ENCODE measurements at regions not wholly inside any gene's neighbourhood (a gene's known extent, or its start where the extent isn't known, plus 50 kb on each side); places are given as distances from the start of the nearest gene placed in this dataset.
A peak's percentile ranks its signal among the peaks of the same experiment; 100 is the strongest.

DNA sequence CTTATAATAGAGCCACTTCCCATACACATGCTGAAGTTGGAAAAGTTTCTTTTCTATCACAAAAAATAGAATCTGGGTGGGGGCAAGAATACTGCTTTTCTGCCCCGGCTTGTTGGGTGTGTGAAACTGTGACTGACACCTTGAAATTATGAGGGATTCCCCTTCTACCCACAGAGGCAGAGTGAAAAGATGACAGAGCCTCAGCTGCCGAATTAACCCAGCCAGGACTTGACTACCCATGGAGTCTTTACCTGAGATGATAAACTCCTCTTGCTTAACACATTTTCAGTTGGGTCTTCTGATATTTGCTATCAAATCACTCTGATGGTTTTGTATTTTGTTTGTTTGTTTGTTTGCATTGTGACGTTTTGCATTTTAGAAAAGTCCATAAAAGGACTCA, 66.0 kb upstream of the PMAIP1 start:
- WGBS, result 89% methylated on average over 3 of the region's 3 CpGs
- Histone ChIP-seq H3K4me1 (ENCODE audit: control insufficient read depth in 2 of 2, insufficient read depth in 2 of 2, low read length in 2 of 2) (no peaks in the 10 kb centered on the region), H3K27ac (ENCODE audit: low read depth in 1 of 2, low read length in 1 of 2) (no peak overlapping the region), H3K36me3 (ENCODE audit: control insufficient read depth in 2 of 2, insufficient read depth in 2 of 2, low read length in 1 of 2) (no peaks in the 10 kb centered on the region), H3K27me3 (ENCODE audit: control insufficient read depth in 2 of 2, insufficient read depth in 1 of 2, low read length in 1 of 2) (peaks cover 0 to 2% of the 10 kb centered on the region in 2 donors), H3K4me3 (ENCODE audit: low read length in 2 of 2) (no peak overlapping the region), H3K9me3 (ENCODE audit: control insufficient read depth in 2 of 2, insufficient read depth in 1 of 2, low read length in 1 of 2) (no peaks in the 10 kb centered on the region)
- no peak for DNase-seq (ENCODE audit: low read depth in 6 of 9, low spot score in 9 of 9)

DNA sequence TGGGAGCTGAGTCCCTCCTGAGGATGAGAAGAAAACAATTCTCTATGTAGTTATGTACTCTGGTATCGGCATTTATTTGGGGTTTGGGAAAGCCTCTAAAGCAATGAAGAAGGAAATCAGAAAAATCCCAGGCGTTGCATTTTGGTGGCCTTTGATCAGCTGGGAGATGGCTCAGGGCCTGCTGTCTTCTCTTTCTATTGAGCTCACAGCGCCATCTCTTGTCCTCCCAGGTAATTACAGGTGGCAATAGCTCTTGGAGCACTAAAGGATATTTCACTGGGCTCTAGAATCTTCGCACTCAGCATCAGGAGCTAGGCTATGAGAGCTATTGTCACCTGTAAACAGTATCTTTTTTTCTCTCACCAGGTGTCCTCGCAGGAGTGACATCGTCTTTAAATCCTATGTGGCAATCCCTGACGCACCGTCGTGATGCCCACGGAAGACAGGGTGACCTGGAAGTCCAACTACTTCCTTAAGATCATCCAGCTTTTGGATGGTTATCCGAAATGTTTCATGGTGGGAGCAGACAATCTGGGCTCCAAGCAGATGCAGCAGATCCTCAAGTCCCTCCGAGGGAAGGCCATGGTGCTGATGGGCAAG, 76.1 kb upstream of the PMAIP1 start:
- Histone ChIP-seq H3K9me3 (ENCODE audit: control insufficient read depth in 2 of 2, insufficient read depth in 1 of 2, low read length in 1 of 2) (no peaks in the 10 kb centered on the region), H3K4me3 (ENCODE audit: low read length in 2 of 2) (no peak overlapping the region), H3K27ac (ENCODE audit: low read depth in 1 of 2, low read length in 1 of 2) (no peak overlapping the region), H3K36me3 (ENCODE audit: control insufficient read depth in 2 of 2, insufficient read depth in 2 of 2, low read length in 1 of 2) (no peaks in the 10 kb centered on the region), H3K27me3 (ENCODE audit: control insufficient read depth in 2 of 2, insufficient read depth in 1 of 2, low read length in 1 of 2) (no peaks in the 10 kb centered on the region), H3K4me1 (ENCODE audit: control insufficient read depth in 2 of 2, insufficient read depth in 2 of 2, low read length in 2 of 2) (no peaks in the 10 kb centered on the region)
- WGBS, result 48% methylated on average over 12 of the region's 12 CpGs
- peak in 8 of 9 donors; percentile 11 to 65 (median 30) for DNase-seq (ENCODE audit: low read depth in 6 of 9, low spot score in 9 of 9)

GRCh38 chr18:59822612-59823550, 76.9 kb upstream of the PMAIP1 start:
- DNase-seq (ENCODE audit: low read depth in 6 of 9, low spot score in 9 of 9), result no peak
- Histone ChIP-seq H3K9me3 (ENCODE audit: control insufficient read depth in 2 of 2, insufficient read depth in 1 of 2, low read length in 1 of 2) (no peaks in the 10 kb centered on the region), H3K27me3 (ENCODE audit: control insufficient read depth in 2 of 2, insufficient read depth in 1 of 2, low read length in 1 of 2) (no peaks in the 10 kb centered on the region), H3K27ac (ENCODE audit: low read depth in 1 of 2, low read length in 1 of 2) (no peak overlapping the region), H3K4me1 (ENCODE audit: control insufficient read depth in 2 of 2, insufficient read depth in 2 of 2, low read length in 2 of 2) (no peaks in the 10 kb centered on the region), H3K36me3 (ENCODE audit: control insufficient read depth in 2 of 2, insufficient read depth in 2 of 2, low read length in 1 of 2) (no peaks in the 10 kb centered on the region), H3K4me3 (ENCODE audit: low read length in 2 of 2) (no peak overlapping the region)
- WGBS, result 93% methylated on average over 7 of the region's 7 CpGs

DNA sequence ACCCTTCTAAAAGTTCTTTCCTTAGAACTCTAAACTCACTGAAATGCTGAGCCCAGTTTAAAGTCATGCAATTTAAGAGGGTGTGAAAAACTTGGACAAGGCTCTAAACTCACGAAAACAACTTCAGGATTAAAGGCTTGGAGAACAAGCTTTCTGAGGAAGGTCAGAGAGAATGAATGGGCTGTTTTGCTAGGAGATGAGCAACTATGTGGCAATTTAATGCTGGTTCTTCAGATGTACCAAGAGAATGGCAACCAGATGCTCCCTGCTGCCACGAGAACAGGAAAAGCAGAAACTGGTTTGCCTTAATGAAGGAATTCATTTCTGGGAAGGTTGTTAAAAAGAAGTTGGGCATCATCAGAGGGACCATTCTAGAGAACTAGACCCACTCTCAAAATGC, 77.8 kb upstream of the PMAIP1 start:
- 81% methylated on average over 2 of the region's 2 CpGs for WGBS
- H3K9me3 ChIP-seq (ENCODE audit: control insufficient read depth in 2 of 2, insufficient read depth in 1 of 2, low read length in 1 of 2), result no peaks in the 10 kb centered on the region
- H3K36me3 ChIP-seq (ENCODE audit: control insufficient read depth in 2 of 2, insufficient read depth in 2 of 2, low read length in 1 of 2), result no peaks in the 10 kb centered on the region
- H3K27ac ChIP-seq (ENCODE audit: low read depth in 1 of 2, low read length in 1 of 2), result no peak overlapping the region
- no peak for DNase-seq (ENCODE audit: low read depth in 6 of 9, low spot score in 9 of 9)
- no peak overlapping the region for H3K4me3 ChIP-seq (ENCODE audit: low read length in 2 of 2)
- H3K4me1 ChIP-seq (ENCODE audit: control insufficient read depth in 2 of 2, insufficient read depth in 2 of 2, low read length in 2 of 2), result no peaks in the 10 kb centered on the region
- H3K27me3 ChIP-seq (ENCODE audit: control insufficient read depth in 2 of 2, insufficient read depth in 1 of 2, low read length in 1 of 2), result no peaks in the 10 kb centered on the region

GRCh38 chr18:59820663-59821062, 79.1 kb upstream of the PMAIP1 start:
- Histone ChIP-seq H3K9me3 (ENCODE audit: control insufficient read depth in 2 of 2, insufficient read depth in 1 of 2, low read length in 1 of 2) (no peaks in the 10 kb centered on the region), H3K4me1 (ENCODE audit: control insufficient read depth in 2 of 2, insufficient read depth in 2 of 2, low read length in 2 of 2) (no peaks in the 10 kb centered on the region), H3K27ac (ENCODE audit: low read depth in 1 of 2, low read length in 1 of 2) (no peak overlapping the region), H3K27me3 (ENCODE audit: control insufficient read depth in 2 of 2, insufficient read depth in 1 of 2, low read length in 1 of 2) (no peaks in the 10 kb centered on the region), H3K4me3 (ENCODE audit: low read length in 2 of 2) (no peak overlapping the region), H3K36me3 (ENCODE audit: control insufficient read depth in 2 of 2, insufficient read depth in 2 of 2, low read length in 1 of 2) (no peaks in the 10 kb centered on the region)
- WGBS, result 56% methylated on average over 2 of the region's 2 CpGs
- DNase-seq (ENCODE audit: low read depth in 6 of 9, low spot score in 9 of 9), result no peak

- Histone ChIP-seq H3K27me3 (ENCODE audit: control insufficient read depth in 2 of 2, insufficient read depth in 1 of 2, low read length in 1 of 2) (no peaks in the 10 kb centered on the region), H3K4me3 (ENCODE audit: low read length in 2 of 2) (no peak overlapping the region), H3K27ac (ENCODE audit: low read depth in 1 of 2, low read length in 1 of 2) (no peak overlapping the region), H3K4me1 (ENCODE audit: control insufficient read depth in 2 of 2, insufficient read depth in 2 of 2, low read length in 2 of 2) (no peaks in the 10 kb centered on the region), H3K9me3 (ENCODE audit: control insufficient read depth in 2 of 2, insufficient read depth in 1 of 2, low read length in 1 of 2) (no peaks in the 10 kb centered on the region), H3K36me3 (ENCODE audit: control insufficient read depth in 2 of 2, insufficient read depth in 2 of 2, low read length in 1 of 2) (no peaks in the 10 kb centered on the region)
- 66% methylated on average over 5 of the region's 5 CpGs for WGBS
- DNase-seq (ENCODE audit: low read depth in 6 of 9, low spot score in 9 of 9), result no peak
Measured at GRCh38 chr18:59818769-59819168, 81.0 kb upstream of the PMAIP1 start.

- no peak overlapping the region for H3K4me3 ChIP-seq (ENCODE audit: low read length in 2 of 2)
- H3K27ac ChIP-seq (ENCODE audit: low read depth in 1 of 2, low read length in 1 of 2), result no peak overlapping the region
- 96% methylated on average over 7 of the region's 7 CpGs for whole genome bisulfite sequencing
- no peaks in the 10 kb centered on the region for H3K9me3 ChIP-seq (ENCODE audit: control insufficient read depth in 2 of 2, insufficient read depth in 1 of 2, low read length in 1 of 2)
- no peaks in the 10 kb centered on the region for H3K36me3 ChIP-seq (ENCODE audit: control insufficient read depth in 2 of 2, insufficient read depth in 2 of 2, low read length in 1 of 2)
- H3K27me3 ChIP-seq (ENCODE audit: control insufficient read depth in 2 of 2, insufficient read depth in 1 of 2, low read length in 1 of 2), result no peaks in the 10 kb centered on the region
- H3K4me1 ChIP-seq (ENCODE audit: control insufficient read depth in 2 of 2, insufficient read depth in 2 of 2, low read length in 2 of 2), result no peaks in the 10 kb centered on the region
- no peak for DNase-seq (ENCODE audit: low read depth in 6 of 9, low spot score in 9 of 9)
Measured at GRCh38 chr18:59814891-59815290, 84.9 kb upstream of the PMAIP1 start.

GRCh38 chr18:59813942-59814341, 85.9 kb upstream of the PMAIP1 start:
- no peak for DNase-seq (ENCODE audit: low read depth in 6 of 9, low spot score in 9 of 9)
- H3K36me3 ChIP-seq (ENCODE audit: control insufficient read depth in 2 of 2, insufficient read depth in 2 of 2, low read length in 1 of 2), result no peaks in the 10 kb centered on the region
- H3K4me1 ChIP-seq (ENCODE audit: control insufficient read depth in 2 of 2, insufficient read depth in 2 of 2, low read length in 2 of 2), result no peaks in the 10 kb centered on the region
- H3K27me3 ChIP-seq (ENCODE audit: control insufficient read depth in 2 of 2, insufficient read depth in 1 of 2, low read length in 1 of 2), result no peaks in the 10 kb centered on the region
- no peaks in the 10 kb centered on the region for H3K9me3 ChIP-seq (ENCODE audit: control insufficient read depth in 2 of 2, insufficient read depth in 1 of 2, low read length in 1 of 2)
- no peak overlapping the region for H3K27ac ChIP-seq (ENCODE audit: low read depth in 1 of 2, low read length in 1 of 2)
- H3K4me3 ChIP-seq (ENCODE audit: low read length in 2 of 2), result no peak overlapping the region
- WGBS, result 4% methylated on average over 1 of the region's 1 CpG

DNA sequence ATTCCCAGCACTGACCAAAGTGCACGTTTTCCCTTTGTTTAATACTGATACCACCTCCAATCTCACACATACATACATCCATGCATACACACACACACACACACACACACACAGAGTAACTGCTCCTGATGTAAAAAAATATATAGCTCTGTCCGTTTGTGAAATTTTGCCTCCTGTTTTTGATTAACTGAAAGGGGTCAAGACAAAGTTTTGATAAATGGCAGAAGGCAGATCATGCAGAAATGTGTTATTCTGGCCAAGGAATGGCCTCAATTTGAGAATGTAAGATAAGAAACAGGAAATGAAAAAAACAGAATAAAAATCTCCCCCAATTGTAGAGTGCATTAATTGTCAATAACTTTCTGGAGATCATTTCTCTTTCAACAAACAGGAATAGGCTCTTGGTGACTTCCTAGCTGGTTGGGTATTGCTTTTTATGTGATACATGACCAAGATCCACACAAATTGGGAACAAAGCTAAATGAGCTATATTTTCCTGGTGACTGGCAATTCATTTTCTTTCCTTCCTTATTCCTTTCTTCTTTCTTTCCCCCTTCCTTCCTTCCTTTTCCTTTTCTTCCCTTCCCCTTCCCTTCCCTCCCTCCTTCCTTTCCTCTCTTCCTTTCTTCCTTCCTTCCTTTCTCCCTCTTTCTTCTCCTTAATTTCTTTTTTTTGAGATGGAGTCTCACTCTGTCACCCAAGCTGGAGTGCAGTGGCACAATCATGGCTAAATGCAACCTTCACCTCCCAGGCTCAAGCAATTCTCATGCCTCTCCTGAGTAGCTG, 88.9 kb upstream of the PMAIP1 start:
- 59% methylated on average over 2 of the region's 2 CpGs for WGBS
- H3K4me3 ChIP-seq (ENCODE audit: low read length in 2 of 2), result no peak overlapping the region
- DNase-seq (ENCODE audit: low read depth in 6 of 9, low spot score in 9 of 9), result no peak
- H3K36me3 ChIP-seq (ENCODE audit: control insufficient read depth in 2 of 2, insufficient read depth in 2 of 2, low read length in 1 of 2), result no peaks in the 10 kb centered on the region
- no peak overlapping the region for H3K27ac ChIP-seq (ENCODE audit: low read depth in 1 of 2, low read length in 1 of 2)
- no peaks in the 10 kb centered on the region for H3K27me3 ChIP-seq (ENCODE audit: control insufficient read depth in 2 of 2, insufficient read depth in 1 of 2, low read length in 1 of 2)
- no peaks in the 10 kb centered on the region for H3K9me3 ChIP-seq (ENCODE audit: control insufficient read depth in 2 of 2, insufficient read depth in 1 of 2, low read length in 1 of 2)
- no peaks in the 10 kb centered on the region for H3K4me1 ChIP-seq (ENCODE audit: control insufficient read depth in 2 of 2, insufficient read depth in 2 of 2, low read length in 2 of 2)

All from thymus (tissue), 11 donors.